ENCODE measurements at regions not wholly inside any gene's neighbourhood (a gene's known extent, or its start where the extent isn't known, plus 50 kb on each side); places are given as distances from the start of the nearest gene placed in this dataset.

GRCh38 chr5:135191084-135191826 is 157.2 kb upstream of the PITX1 start (continued):
- TF ChIP-seq PPARG (CRISPR knock-in tag; conservative IDR thresholded peaks at IDR 0.05) (no peak; the same call in 1 of the 2 replicates), PRPF4 (IDR thresholded peaks at IDR 0.05; ENCODE audit: low read depth, low read length, poor library complexity, severe bottlenecking) (no peak), MXD3 (CRISPR knock-in tag; IDR thresholded peaks at IDR 0.05) (0 out of 2 replicates have a peak, but pooled peaks have one; percentile 53), AHR (CRISPR knock-in tag; IDR thresholded peaks at IDR 0.05) (peak; percentile 47; the same call in 1 of the 2 replicates), NCOR1 (IDR thresholded peaks at IDR 0.05; ENCODE audit: borderline replicate concordance, low read length) (no peak), BCLAF1 (IDR thresholded peaks at IDR 0.05) (no peak), FOXK2 (IDR thresholded peaks at IDR 0.05) (no peak), ZBTB42 (CRISPR knock-in tag; IDR thresholded peaks at IDR 0.05) (no peak), MLXIP (CRISPR knock-in tag; IDR thresholded peaks at IDR 0.05; ENCODE audit: borderline replicate concordance) (no peak), ZBTB46 (CRISPR knock-in tag; IDR thresholded peaks at IDR 0.05; ENCODE audit: borderline replicate concordance) (no peak), HES4 (CRISPR knock-in tag; IDR thresholded peaks at IDR 0.05; ENCODE audit: borderline replicate concordance) (no peak), HDAC2 (CRISPR knock-in tag; IDR thresholded peaks at IDR 0.05) (peak; percentile 70), POLR2AphosphoS2 (IDR thresholded peaks at IDR 0.05; ENCODE audit: low read depth, low read length) (no peak), PHF21A (CRISPR knock-in tag; IDR thresholded peaks at IDR 0.05) (no peak), ZUFSP (CRISPR knock-in tag; IDR thresholded peaks at IDR 0.05; ENCODE audit: borderline replicate concordance) (no peak)

Measured in HepG2 (cell line).